Ovary (tissue), 3 donors: ENCODE measurements at regions not wholly inside any gene's neighbourhood (a gene's known extent, or its start where the extent isn't known, plus 50 kb on each side); places are given as distances from the start of the nearest gene placed in this dataset.

Experiments used
- CTCF ChIP-seq, 3 donors: fragments of 450-650 bp in 2 of 3; fragments of 200-600 bp in 1 of 3; IDR thresholded peaks; one replicate each; pipeline versions ENCODE4 v1.5.1 to v1.8.0; 2016 to 2022; ENCODE audit warnings: antibody characterized with exemption in 3 of 3, mild to moderate bottlenecking in 1 of 3
- EP300 ChIP-seq: sonication (generic); formaldehyde crosslinking; IDR thresholded peaks from one replicate; pipeline ENCODE4 v1.6.1; 2017; ENCODE audit warnings: antibody characterized with exemption
- POLR2A ChIP-seq: fragments of 450-650 bp; IDR thresholded peaks from one replicate; pipeline ENCODE4 v1.6.1; 2017; ENCODE audit warnings: antibody characterized with exemption, mild to moderate bottlenecking, moderate library complexity
- donor health status: DM: no; HTN: no; CAD: no.

- no peak for TF ChIP-seq CTCF (IDR thresholded peaks at IDR 0.05)
- no peak for TF ChIP-seq EP300
- no peak for TF ChIP-seq POLR2A
Observed at GRCh38 chr14:87489196-87489819, 503.7 kb downstream of the GALC start.
